Keratinocyte (primary cell): ENCODE measurements at regions not wholly inside any gene's neighbourhood (a gene's known extent, or its start where the extent isn't known, plus 50 kb on each side); places are given as distances from the start of the nearest gene placed in this dataset.
A peak's percentile ranks its signal among the peaks of the same experiment; 100 is the strongest.

Experiments used
- DNase-seq: peaks from one replicate; pipeline ENCODE4 v3.0.0-alpha.2; 2011; ENCODE audit warnings: low read depth, missing footprints, low spot score
- FAIRE-seq: peaks from 2 replicates; lab custom pipeline; 2011; peaks lifted over from hg19 to GRCh38; lab: Jason Lieb, UNC
- H2AFZ ChIP-seq: 2 replicates; pipeline ENCODE4 v1.6.0; 2012; ENCODE audit warnings: low read length, control low read depth, inconsistent platforms; ENCODE audit not compliant: control insufficient read depth
- H3K27ac ChIP-seq: 2 replicates; pipeline ENCODE4 v1.5.1; 2011; ENCODE audit warnings: low read length; ENCODE audit not compliant: control insufficient read depth, insufficient read depth
- H3K27me3 ChIP-seq: 3 replicates; pipeline ENCODE4 v1.6.0; 2011; ENCODE audit warnings: low read length; ENCODE audit not compliant: control insufficient read depth, insufficient read depth; ENCODE audit errors: extremely low read depth
- H3K36me3 ChIP-seq, 2 experiments: 2 replicates in 1 of 2; 3 replicates in 1 of 2; pipeline ENCODE4 v1.5.1; 2011; ENCODE audit warnings: low read length in 2 of 2, mild to moderate bottlenecking in 1 of 2; ENCODE audit not compliant: control insufficient read depth in 2 of 2, insufficient read depth in 2 of 2; ENCODE audit errors: extremely low read depth in 1 of 2
- H3K4me1 ChIP-seq: 3 replicates; pipeline ENCODE4 v1.5.1; 2011; ENCODE audit warnings: low read length; ENCODE audit not compliant: control insufficient read depth, insufficient read depth; ENCODE audit errors: extremely low read depth
- H3K4me2 ChIP-seq: 3 replicates; pipeline ENCODE4 v1.6.0; 2011; ENCODE audit warnings: low read depth, low read length; ENCODE audit not compliant: control insufficient read depth, insufficient read depth; ENCODE audit errors: extremely low read depth
- H3K4me3 ChIP-seq, 3 experiments: fragments of 200-600 bp in 1 of 3; sonication (generic) in 1 of 3; 2 replicates in 2 of 3; 3 replicates in 1 of 3; pipeline ENCODE4 v1.5.1; 2011 to 2016; ENCODE audit warnings: low read length in 3 of 3, mild to moderate bottlenecking in 3 of 3, control low read depth in 2 of 3, inconsistent platforms in 1 of 3, low read depth in 1 of 3, mixed read lengths in 1 of 3, mixed run types in 1 of 3, moderate library complexity in 1 of 3; ENCODE audit not compliant: control insufficient read depth in 2 of 3, insufficient read depth in 2 of 3; ENCODE audit errors: extremely low read depth in 1 of 3
- H3K79me2 ChIP-seq: 2 replicates; pipeline ENCODE4 v1.6.0; 2012; ENCODE audit warnings: low read length; ENCODE audit not compliant: control insufficient read depth, insufficient read depth
- H3K9ac ChIP-seq: 3 replicates; pipeline ENCODE4 v1.6.0; 2011; ENCODE audit warnings: low read length; ENCODE audit not compliant: control insufficient read depth, insufficient read depth; ENCODE audit errors: extremely low read depth
- H3K9me1 ChIP-seq: 3 replicates; pipeline ENCODE4 v1.6.0; 2011; ENCODE audit warnings: low read length; ENCODE audit not compliant: control insufficient read depth, insufficient read depth; ENCODE audit errors: extremely low read depth
- H3K9me3 ChIP-seq: 2 replicates; pipeline ENCODE4 v1.5.1; 2012; ENCODE audit warnings: low read depth, low read length; ENCODE audit not compliant: control insufficient read depth
- H4K20me1 ChIP-seq: 3 replicates; pipeline ENCODE4 v1.6.0; 2011; ENCODE audit warnings: low read length; ENCODE audit not compliant: control insufficient read depth, insufficient read depth; ENCODE audit errors: extremely low read depth
- EZH2 ChIP-seq: IDR thresholded peaks from one replicate; pipeline ENCODE4 v1.6.1; 2012; ENCODE audit warnings: inconsistent platforms, mild to moderate bottlenecking, low read length, moderate library complexity
- dilution Hi-C: fragments of 300-500 bp; cut with MboI; formaldehyde crosslinking; loops from one replicate; pipeline ENCODE4 v1.7.0; 2020; ENCODE audit warnings: low sequenced_read_pairs; ENCODE audit not compliant: extremely low pct_ligation_motif_present
- TF ChIP-seq, protein P1 (sequence below), 3 experiments: IDR thresholded peaks in 1 of 3; conservative IDR thresholded peaks in 1 of 3; optimal IDR thresholded peaks in 1 of 3; 2 replicates in 2 of 3; 3 replicates in 1 of 3; pipeline versions ENCODE3 to v1.5.1; 2011; ENCODE audit warnings: low read length in 3 of 3, mild to moderate bottlenecking in 3 of 3, moderate library complexity in 2 of 3, control low read depth in 1 of 3, inconsistent platforms in 1 of 3; ENCODE audit not compliant: insufficient read depth in 2 of 3; ENCODE audit errors: extremely low read depth in 1 of 3

DNA sequence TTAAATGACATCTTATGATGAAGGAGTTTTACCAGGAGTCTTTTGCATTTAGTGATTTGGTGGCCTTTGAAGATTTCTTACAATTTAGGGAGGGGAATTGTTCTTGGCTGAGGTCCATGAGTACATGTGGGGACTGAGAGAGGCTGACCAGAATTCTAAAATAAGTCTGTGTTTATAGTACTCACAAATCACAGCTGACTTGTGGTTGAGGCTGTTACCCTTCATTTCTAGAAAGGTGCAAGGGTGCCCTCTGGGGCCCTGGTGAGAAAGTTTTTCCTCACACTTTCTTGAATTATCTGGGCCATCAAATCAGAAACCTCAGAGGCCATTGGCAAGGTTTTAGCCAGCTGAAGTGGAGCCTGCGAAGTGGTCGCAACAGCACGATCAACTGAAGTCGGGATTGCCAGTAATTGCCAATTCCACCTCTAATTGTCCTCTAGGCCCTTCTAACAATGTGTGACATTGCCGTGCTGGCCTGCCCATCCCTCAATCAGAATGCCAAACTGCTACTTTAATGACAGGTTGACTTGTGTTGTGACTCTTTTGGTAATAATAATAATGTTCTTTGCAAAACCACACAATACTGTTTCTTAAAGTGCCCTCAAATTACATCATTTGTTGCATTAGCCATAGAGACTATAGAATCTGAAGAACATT lies 221.6 kb downstream of the OGFRL1 start:
- no peaks in the 10 kb centered on the region for H3K36me3 ChIP-seq
- no peak overlapping the region for H3K27ac ChIP-seq
- H3K9ac ChIP-seq = no peak overlapping the region
- FAIRE-seq (peak; percentile 89), DNase-seq (peak; percentile 15)
- H3K4me2 ChIP-seq = no peak overlapping the region
- H3K79me2 ChIP-seq = no peaks in the 10 kb centered on the region
- no peaks in the 10 kb centered on the region for H3K27me3 ChIP-seq
- H3K9me3 ChIP-seq = no peaks in the 10 kb centered on the region
- H2AFZ ChIP-seq = no peak overlapping the region
- no peaks in the 10 kb centered on the region for H3K4me1 ChIP-seq
- H3K4me3 ChIP-seq = no peak overlapping the region
- no peaks in the 10 kb centered on the region for H3K9me1 ChIP-seq
- TF ChIP-seq, protein P1, sequence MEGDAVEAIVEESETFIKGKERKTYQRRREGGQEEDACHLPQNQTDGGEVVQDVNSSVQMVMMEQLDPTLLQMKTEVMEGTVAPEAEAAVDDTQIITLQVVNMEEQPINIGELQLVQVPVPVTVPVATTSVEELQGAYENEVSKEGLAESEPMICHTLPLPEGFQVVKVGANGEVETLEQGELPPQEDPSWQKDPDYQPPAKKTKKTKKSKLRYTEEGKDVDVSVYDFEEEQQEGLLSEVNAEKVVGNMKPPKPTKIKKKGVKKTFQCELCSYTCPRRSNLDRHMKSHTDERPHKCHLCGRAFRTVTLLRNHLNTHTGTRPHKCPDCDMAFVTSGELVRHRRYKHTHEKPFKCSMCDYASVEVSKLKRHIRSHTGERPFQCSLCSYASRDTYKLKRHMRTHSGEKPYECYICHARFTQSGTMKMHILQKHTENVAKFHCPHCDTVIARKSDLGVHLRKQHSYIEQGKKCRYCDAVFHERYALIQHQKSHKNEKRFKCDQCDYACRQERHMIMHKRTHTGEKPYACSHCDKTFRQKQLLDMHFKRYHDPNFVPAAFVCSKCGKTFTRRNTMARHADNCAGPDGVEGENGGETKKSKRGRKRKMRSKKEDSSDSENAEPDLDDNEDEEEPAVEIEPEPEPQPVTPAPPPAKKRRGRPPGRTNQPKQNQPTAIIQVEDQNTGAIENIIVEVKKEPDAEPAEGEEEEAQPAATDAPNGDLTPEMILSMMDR (optimal IDR thresholded peaks at IDR 0.05 in 1 of 3, IDR thresholded peaks at IDR 0.05 in 1 of 3, conservative IDR thresholded peaks at IDR 0.05 in 1 of 3; ENCODE audit: extremely low read depth in 1 of 3, insufficient read depth in 2 of 3, low read length in 3 of 3) = peak; percentile 57 to 65 (median 65)
- no peak for TF ChIP-seq EZH2
- dilution Hi-C loops = no loop called here
- H4K20me1 ChIP-seq = no peaks in the 10 kb centered on the region

DNA sequence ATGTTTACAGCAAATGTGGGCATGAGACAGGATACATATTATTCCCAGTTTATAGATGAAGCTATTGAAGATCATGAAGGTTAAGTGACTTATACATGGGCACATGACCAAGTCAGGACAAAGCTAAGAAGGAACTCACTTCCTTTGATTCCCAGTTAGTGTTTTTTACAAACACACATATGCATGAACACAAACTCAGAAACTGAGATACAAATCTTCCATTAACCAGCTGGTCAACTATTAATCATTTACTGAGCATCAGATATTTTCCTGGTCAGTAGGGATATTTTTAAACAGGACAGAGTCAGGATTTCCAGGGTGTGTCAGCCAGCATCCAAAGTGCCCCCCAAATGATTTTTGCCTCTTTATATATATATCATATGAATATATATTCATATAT lies 222.2 kb downstream of the OGFRL1 start:
- peak; percentile 53 for FAIRE-seq
- no peaks in the 10 kb centered on the region for H3K27me3 ChIP-seq
- TF ChIP-seq, protein P1 (optimal IDR thresholded peaks at IDR 0.05 in 1 of 3, IDR thresholded peaks at IDR 0.05 in 1 of 3, conservative IDR thresholded peaks at IDR 0.05 in 1 of 3; ENCODE audit: extremely low read depth in 1 of 3, insufficient read depth in 2 of 3, low read length in 3 of 3) = no peak
- no peak for TF ChIP-seq EZH2

More for the DNA sequence above, 222.2 kb downstream of the OGFRL1 start:
- Histone ChIP-seq H3K27ac (no peak overlapping the region), H3K9ac (no peak overlapping the region), H3K9me1 (no peaks in the 10 kb centered on the region), H3K4me2 (no peak overlapping the region), H3K4me1 (no peaks in the 10 kb centered on the region), H3K36me3 (no peaks in the 10 kb centered on the region), H3K79me2 (no peaks in the 10 kb centered on the region), H3K4me3 (no peak overlapping the region), H2AFZ (no peak overlapping the region), H3K9me3 (no peaks in the 10 kb centered on the region), H4K20me1 (no peaks in the 10 kb centered on the region)
- dilution Hi-C loops = no loop called here
- DNase-seq = no peak
